Activated T-cell treated with anti-CD3 and anti-CD28 coated beads, Interleukin-2, amount 50 U/mL, for 4 hours (primary cell): ENCODE measurements at regions not wholly inside any gene's neighbourhood (a gene's known extent, or its start where the extent isn't known, plus 50 kb on each side); places are given as distances from the start of the nearest gene placed in this dataset.

Experiments used
- ATAC-seq, 2 donors: fragments of 200-7000 bp; cut with Tn5 transposase; one replicate each; pipeline ENCODE4 v1.10.0; 2021
- DNase-seq: peaks from one replicate; pipeline ENCODE4 v3.0.0-alpha.2; 2020
- H3K27me3 Mint-ChIP-seq: one replicate; pipeline ENCODE4 v1.8.0; 2021; ENCODE audit warnings: low read depth, mixed read lengths
- H3K36me3 Mint-ChIP-seq: one replicate; pipeline ENCODE4 v1.8.0; 2022; ENCODE audit warnings: mixed read lengths; ENCODE audit not compliant: insufficient read depth
- H3K4me1 Mint-ChIP-seq: one replicate; pipeline ENCODE4 v1.8.0; 2021; ENCODE audit warnings: low read depth, mixed read lengths
- H3K4me3 Mint-ChIP-seq: one replicate; pipeline ENCODE4 v1.8.0; 2021; ENCODE audit warnings: mild to moderate bottlenecking, moderate library complexity, mixed read lengths
- H3K9me3 Mint-ChIP-seq: one replicate; pipeline ENCODE4 v1.8.0; 2021; ENCODE audit warnings: mixed read lengths

GRCh38 chr2:83594241-83595120 lies 864.6 kb downstream of the SUCLG1 start:
- H3K36me3 Mint-ChIP-seq = no peaks in the 10 kb centered on the region
- no peak for ATAC-seq
- no peak for DNase-seq
- no peaks in the 10 kb centered on the region for H3K27me3 Mint-ChIP-seq
- no peak overlapping the region for H3K4me3 Mint-ChIP-seq
- no peaks in the 10 kb centered on the region for H3K4me1 Mint-ChIP-seq
- H3K9me3 Mint-ChIP-seq = no peaks in the 10 kb centered on the region

- no peaks in the 10 kb centered on the region for H3K4me1 Mint-ChIP-seq
- no peaks in the 10 kb centered on the region for H3K36me3 Mint-ChIP-seq
- DNase-seq (no peak), ATAC-seq (no peak)
- peaks cover 16% of the 10 kb centered on the region for H3K9me3 Mint-ChIP-seq
- H3K4me3 Mint-ChIP-seq = no peak overlapping the region
- no peaks in the 10 kb centered on the region for H3K27me3 Mint-ChIP-seq
These were observed 871.8 kb downstream of the SUCLG1 start for GRCh38 chr2:83587309-83587708.

GRCh38 chr2:83585250-83585649 lies 873.8 kb downstream of the SUCLG1 start:
- Mint-ChIP-seq H3K27me3 (no peaks in the 10 kb centered on the region), H3K36me3 (no peaks in the 10 kb centered on the region), H3K9me3 (peaks cover 16% of the 10 kb centered on the region), H3K4me3 (no peak overlapping the region), H3K4me1 (no peaks in the 10 kb centered on the region)
- DNase-seq (no peak), ATAC-seq (no peak)

- DNase-seq (no peak), ATAC-seq (no peak)
- Mint-ChIP-seq H3K27me3 (no peaks in the 10 kb centered on the region), H3K4me3 (no peak overlapping the region), H3K4me1 (no peaks in the 10 kb centered on the region), H3K36me3 (no peaks in the 10 kb centered on the region), H3K9me3 (peaks cover 16% of the 10 kb centered on the region)
These were observed 874.4 kb downstream of the SUCLG1 start for GRCh38 chr2:83584672-83585071.

- Mint-ChIP-seq H3K9me3 (peaks cover 9% of the 10 kb centered on the region), H3K36me3 (no peaks in the 10 kb centered on the region), H3K4me3 (no peak overlapping the region), H3K27me3 (no peaks in the 10 kb centered on the region), H3K4me1 (no peaks in the 10 kb centered on the region)
- DNase-seq = no peak
- ATAC-seq = no peak
These were observed 876.5 kb downstream of the SUCLG1 start for GRCh38 chr2:83582589-83582988.

GRCh38 chr2:83579507-83579906 lies 879.6 kb downstream of the SUCLG1 start:
- Mint-ChIP-seq H3K4me1 (no peaks in the 10 kb centered on the region), H3K4me3 (no peak overlapping the region), H3K9me3 (peaks cover 4% of the 10 kb centered on the region), H3K36me3 (no peaks in the 10 kb centered on the region), H3K27me3 (no peaks in the 10 kb centered on the region)
- DNase-seq (no peak), ATAC-seq (no peak)

GRCh38 chr2:83578405-83578804 lies 880.7 kb downstream of the SUCLG1 start:
- DNase-seq = no peak
- peaks cover 4% of the 10 kb centered on the region for H3K9me3 Mint-ChIP-seq
- ATAC-seq = no peak
- no peaks in the 10 kb centered on the region for H3K4me1 Mint-ChIP-seq
- no peaks in the 10 kb centered on the region for H3K36me3 Mint-ChIP-seq
- no peak overlapping the region for H3K4me3 Mint-ChIP-seq
- H3K27me3 Mint-ChIP-seq = no peaks in the 10 kb centered on the region

- DNase-seq = no peak
- no peaks in the 10 kb centered on the region for H3K4me1 Mint-ChIP-seq
- no peaks in the 10 kb centered on the region for H3K36me3 Mint-ChIP-seq
- H3K27me3 Mint-ChIP-seq = no peaks in the 10 kb centered on the region
- no peak for ATAC-seq
- no peaks in the 10 kb centered on the region for H3K9me3 Mint-ChIP-seq
- H3K4me3 Mint-ChIP-seq = no peak overlapping the region
These were observed 884.5 kb downstream of the SUCLG1 start for GRCh38 chr2:83574614-83575013.

GRCh38 chr2:83573060-83573459 lies 886.0 kb downstream of the SUCLG1 start:
- H3K4me1 Mint-ChIP-seq = no peaks in the 10 kb centered on the region
- DNase-seq (no peak), ATAC-seq (no peak)
- H3K9me3 Mint-ChIP-seq = no peaks in the 10 kb centered on the region
- H3K36me3 Mint-ChIP-seq = no peaks in the 10 kb centered on the region
- no peak overlapping the region for H3K4me3 Mint-ChIP-seq
- no peaks in the 10 kb centered on the region for H3K27me3 Mint-ChIP-seq

- no peaks in the 10 kb centered on the region for H3K27me3 Mint-ChIP-seq
These were observed 886.7 kb downstream of the SUCLG1 start for GRCh38 chr2:83572400-83572799.

GRCh38 chr2:83567551-83567950 lies 891.5 kb downstream of the SUCLG1 start:
- Mint-ChIP-seq H3K27me3 (no peaks in the 10 kb centered on the region), H3K4me3 (no peak overlapping the region), H3K36me3 (no peaks in the 10 kb centered on the region), H3K9me3 (no peaks in the 10 kb centered on the region), H3K4me1 (no peaks in the 10 kb centered on the region)
- DNase-seq (no peak), ATAC-seq (no peak)

More at GRCh38 chr2:83572400-83572799, 886.7 kb downstream of the SUCLG1 start:
- ATAC-seq (no peak), DNase-seq (no peak)
- Mint-ChIP-seq H3K36me3 (no peaks in the 10 kb centered on the region), H3K4me3 (no peak overlapping the region), H3K9me3 (no peaks in the 10 kb centered on the region), H3K4me1 (no peaks in the 10 kb centered on the region)

GRCh38 chr2:83565626-83566025 lies 893.5 kb downstream of the SUCLG1 start:
- ATAC-seq (no peak), DNase-seq (no peak)
- Mint-ChIP-seq H3K4me3 (no peak overlapping the region), H3K27me3 (no peaks in the 10 kb centered on the region), H3K36me3 (no peaks in the 10 kb centered on the region), H3K4me1 (no peaks in the 10 kb centered on the region), H3K9me3 (no peaks in the 10 kb centered on the region)

- Mint-ChIP-seq H3K4me3 (no peak overlapping the region), H3K9me3 (no peaks in the 10 kb centered on the region), H3K27me3 (no peaks in the 10 kb centered on the region), H3K36me3 (no peaks in the 10 kb centered on the region), H3K4me1 (no peaks in the 10 kb centered on the region)
- DNase-seq = no peak
- no peak for ATAC-seq
These were observed 893.9 kb downstream of the SUCLG1 start for GRCh38 chr2:83565181-83565580.

- Mint-ChIP-seq H3K36me3 (no peaks in the 10 kb centered on the region), H3K27me3 (no peaks in the 10 kb centered on the region), H3K4me1 (no peaks in the 10 kb centered on the region), H3K9me3 (peaks cover 6% of the 10 kb centered on the region), H3K4me3 (no peak overlapping the region)
- ATAC-seq = no peak
- DNase-seq = no peak
These were observed 897.5 kb downstream of the SUCLG1 start for GRCh38 chr2:83561592-83561991.

- no peak for DNase-seq
- no peak for ATAC-seq
- H3K9me3 Mint-ChIP-seq = peaks cover 6% of the 10 kb centered on the region
- no peaks in the 10 kb centered on the region for H3K4me1 Mint-ChIP-seq
- no peaks in the 10 kb centered on the region for H3K27me3 Mint-ChIP-seq
- H3K36me3 Mint-ChIP-seq = no peaks in the 10 kb centered on the region
- H3K4me3 Mint-ChIP-seq = no peak overlapping the region
These were observed 922.5 kb downstream of the SUCLG1 start for GRCh38 chr2:83536556-83536955.
